Stimulated activated CD4-positive, alpha-beta T cell treated with anti-CD3 and anti-CD28 coated beads, Interleukin-2, amount 100 ng/mL, for 48 hours (primary cell): ENCODE measurements at regions not wholly inside any gene's neighbourhood (a gene's known extent, or its start where the extent isn't known, plus 50 kb on each side); places are given as distances from the start of the nearest gene placed in this dataset.

Experiments
- DNase-seq, 2 donors: peaks; one replicate each; pipeline ENCODE4 v3.0.0-alpha.2; 2020

- no peak for DNase-seq
Observed at GRCh38 chr16:73385696-73386095, 337.8 kb upstream of the ZFHX3 start.

- DNase-seq = no peak
Observed at GRCh38 chr16:73384506-73385089, 336.7 kb upstream of the ZFHX3 start.

GRCh38 chr16:73383988-73384365, 336.0 kb upstream of the ZFHX3 start:
- no peak for DNase-seq

GRCh38 chr16:73383195-73383987, 335.5 kb upstream of the ZFHX3 start:
- DNase-seq = no peak

GRCh38 chr16:73378471-73378870, 330.5 kb upstream of the ZFHX3 start:
- no peak for DNase-seq

GRCh38 chr16:73371584-73372319, 323.8 kb upstream of the ZFHX3 start:
- no peak for DNase-seq

- DNase-seq = no peak
Observed at GRCh38 chr16:73369851-73370250, 321.9 kb upstream of the ZFHX3 start.

GRCh38 chr16:73368715-73369114, 320.8 kb upstream of the ZFHX3 start:
- DNase-seq = no peak

GRCh38 chr16:73365016-73365551, 317.2 kb upstream of the ZFHX3 start:
- no peak for DNase-seq

GRCh38 chr16:73364413-73364812, 316.5 kb upstream of the ZFHX3 start:
- no peak for DNase-seq

- no peak for DNase-seq
Observed at GRCh38 chr16:73361061-73361460, 313.1 kb upstream of the ZFHX3 start.

GRCh38 chr16:73356401-73357079, 308.6 kb upstream of the ZFHX3 start:
- no peak for DNase-seq

- no peak for DNase-seq
Observed at GRCh38 chr16:73355981-73356380, 308.1 kb upstream of the ZFHX3 start.

GRCh38 chr16:73354434-73354833, 306.5 kb upstream of the ZFHX3 start:
- DNase-seq = no peak

- DNase-seq = no peak
Observed at GRCh38 chr16:73350707-73351452, 303.0 kb upstream of the ZFHX3 start.

GRCh38 chr16:73347500-73348375, 299.8 kb upstream of the ZFHX3 start:
- DNase-seq = no peak

GRCh38 chr16:73339821-73340220, 291.9 kb upstream of the ZFHX3 start:
- no peak for DNase-seq

GRCh38 chr16:73337373-73338296, 289.7 kb upstream of the ZFHX3 start:
- no peak for DNase-seq

GRCh38 chr16:73329358-73330286, 281.7 kb upstream of the ZFHX3 start:
- DNase-seq = no peak
